GM21447 (cell line): ENCODE measurements at regions not wholly inside any gene's neighbourhood (a gene's known extent, or its start where the extent isn't known, plus 50 kb on each side); places are given as distances from the start of the nearest gene placed in this dataset.

ENCODE experiments used
- ATAC-seq: cut with Tn5 transposase; IDR thresholded peaks from one replicate; pipeline ENCODE4 v1.9.1; 2021; ENCODE audit not compliant: unreplicated experiment

DNA sequence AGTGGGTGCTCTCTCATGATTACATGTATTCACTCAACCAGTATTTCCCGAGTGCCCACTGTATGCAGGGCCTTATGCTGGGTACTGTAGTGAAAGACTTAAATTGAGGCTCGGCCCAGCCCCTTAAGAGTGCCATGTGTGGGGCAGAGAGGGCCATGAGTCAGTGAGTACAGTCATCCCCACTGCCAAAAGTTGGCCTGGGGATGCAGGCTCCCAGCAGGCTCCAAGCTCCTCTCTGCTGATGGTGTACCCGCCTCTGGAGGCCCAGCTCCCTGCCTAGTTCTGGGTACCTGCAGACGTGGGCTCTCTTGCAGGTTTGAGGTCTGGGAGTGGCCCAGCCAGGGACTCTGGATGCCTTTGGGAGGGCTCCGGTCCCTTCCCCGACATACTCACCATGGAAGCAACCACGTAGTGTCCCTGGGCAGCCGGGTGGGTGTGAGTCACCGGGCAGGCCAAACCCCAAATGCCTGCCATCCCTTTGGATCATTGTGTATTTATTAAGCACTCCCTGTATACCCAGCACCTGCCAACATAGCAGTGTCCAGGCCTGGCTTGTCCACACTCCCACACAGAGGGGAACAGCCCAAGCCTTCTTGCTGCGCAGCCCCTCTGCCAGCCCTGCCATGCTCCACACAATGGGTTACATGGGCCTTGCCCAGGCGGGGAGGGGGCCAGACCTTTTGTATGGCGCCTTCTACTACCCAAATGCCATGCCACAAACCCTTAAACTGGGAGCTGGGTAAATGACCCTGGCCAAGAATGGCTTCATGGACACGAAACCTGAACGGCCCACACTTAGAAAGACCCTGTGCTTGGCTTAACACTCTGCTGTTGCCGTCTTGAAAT, 153.6 kb downstream of the VEGFA start:
- no peak for ATAC-seq

DNA sequence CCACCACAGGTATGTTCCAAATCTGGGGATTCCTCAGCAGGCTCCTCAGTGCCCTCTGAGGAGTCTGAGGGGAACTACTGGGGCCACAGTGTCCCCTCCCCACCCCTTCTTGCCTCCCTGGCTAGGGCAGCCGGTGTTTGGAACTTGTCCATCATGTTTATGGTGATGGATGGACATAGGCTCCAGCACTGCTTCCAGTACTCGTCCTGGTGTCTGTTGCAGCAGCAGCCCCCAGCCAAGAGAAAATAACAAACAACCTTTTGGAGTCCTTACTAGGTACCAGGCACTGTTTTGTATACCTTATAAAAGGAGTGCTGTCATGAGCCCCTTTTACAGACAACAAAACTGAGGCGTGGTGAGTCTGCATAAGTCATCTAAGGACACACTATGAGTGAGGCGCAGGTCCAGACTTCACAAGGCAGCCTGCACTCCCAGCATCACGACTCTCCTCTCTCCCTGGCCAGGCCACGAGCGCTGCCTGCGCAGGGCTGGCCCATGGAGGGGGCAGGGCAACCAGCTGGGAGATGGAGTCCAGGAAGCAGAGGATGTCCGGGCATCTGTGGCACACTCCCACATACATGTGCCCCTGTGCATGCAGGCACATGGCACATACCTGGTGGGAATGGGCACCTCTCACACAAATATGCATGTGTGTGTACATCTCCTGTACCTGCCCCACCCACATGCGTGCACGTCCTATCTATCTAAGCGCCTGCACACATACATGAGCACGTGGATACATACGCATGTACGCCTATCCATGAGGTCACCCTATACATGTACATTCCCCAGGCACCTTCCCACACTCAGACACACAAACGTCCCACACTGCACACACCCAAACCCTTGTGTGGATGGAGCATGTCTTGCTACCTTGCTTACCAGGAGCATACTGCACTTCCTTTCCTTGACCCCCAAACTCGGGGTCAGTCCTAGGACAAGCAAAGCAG, 152.7 kb downstream of the VEGFA start:
- no peak for ATAC-seq

DNA sequence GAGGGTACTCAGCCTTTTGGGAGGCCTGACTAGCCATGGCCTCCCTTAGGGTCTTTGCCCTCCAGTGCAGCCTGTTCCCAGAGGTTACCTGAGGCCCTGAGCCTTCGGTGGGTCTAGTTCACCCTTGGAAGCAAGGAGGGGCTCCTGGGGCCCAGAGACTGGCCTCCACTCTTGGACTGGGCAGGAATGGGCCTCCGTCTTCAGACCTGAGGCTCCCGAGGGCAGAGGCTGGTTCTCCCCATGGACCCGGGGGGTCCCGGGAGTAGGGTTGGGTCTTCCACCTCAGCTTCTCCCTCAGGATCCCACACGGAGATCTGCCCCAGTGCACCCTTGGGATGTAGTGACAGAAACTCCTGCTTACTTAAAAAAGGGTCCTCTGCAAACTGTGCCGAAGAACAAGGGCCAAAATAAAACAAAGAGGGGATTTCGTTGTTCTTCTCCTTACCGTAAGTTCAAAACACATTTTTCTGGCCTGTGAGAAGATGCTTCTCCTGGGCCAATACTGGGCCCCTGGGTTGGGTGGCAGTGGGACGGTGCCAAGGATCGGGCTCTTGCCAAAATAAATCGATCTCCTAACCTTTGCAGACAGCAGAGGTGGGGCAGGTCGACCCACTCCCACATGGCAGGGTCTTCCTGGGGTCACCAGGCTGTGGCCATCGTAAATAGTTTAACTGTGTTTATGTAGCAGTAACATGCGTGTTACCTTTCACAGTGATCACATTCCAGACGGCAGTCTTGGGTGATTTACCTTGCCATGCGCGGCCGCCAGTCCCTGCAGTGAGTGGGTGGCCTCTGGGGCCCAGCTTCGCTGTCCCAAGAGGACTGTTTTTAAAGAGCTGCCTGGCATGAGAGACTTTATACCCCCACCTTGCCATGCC, 151.8 kb downstream of the VEGFA start:
- no peak for ATAC-seq

DNA sequence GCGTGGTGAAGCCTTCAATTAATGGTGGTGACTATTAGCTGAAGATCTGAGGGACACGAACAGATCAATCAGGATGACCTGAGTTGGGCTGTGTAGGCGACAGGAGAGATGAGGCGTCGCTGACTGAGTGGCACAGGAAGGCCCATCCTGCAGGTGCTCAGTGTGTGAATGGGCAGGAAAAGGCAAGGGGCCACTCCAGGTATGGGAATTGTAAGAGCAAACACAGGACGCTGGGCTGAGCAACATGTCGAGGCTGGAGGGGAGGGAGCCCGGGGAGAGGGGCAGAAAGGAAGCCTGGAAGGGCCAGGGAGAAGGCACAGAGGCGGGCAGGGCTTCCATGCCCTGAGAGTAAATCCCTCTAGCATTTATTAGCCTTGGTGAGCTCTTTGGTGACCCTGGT, 151.0 kb downstream of the VEGFA start:
- ATAC-seq = no peak

DNA sequence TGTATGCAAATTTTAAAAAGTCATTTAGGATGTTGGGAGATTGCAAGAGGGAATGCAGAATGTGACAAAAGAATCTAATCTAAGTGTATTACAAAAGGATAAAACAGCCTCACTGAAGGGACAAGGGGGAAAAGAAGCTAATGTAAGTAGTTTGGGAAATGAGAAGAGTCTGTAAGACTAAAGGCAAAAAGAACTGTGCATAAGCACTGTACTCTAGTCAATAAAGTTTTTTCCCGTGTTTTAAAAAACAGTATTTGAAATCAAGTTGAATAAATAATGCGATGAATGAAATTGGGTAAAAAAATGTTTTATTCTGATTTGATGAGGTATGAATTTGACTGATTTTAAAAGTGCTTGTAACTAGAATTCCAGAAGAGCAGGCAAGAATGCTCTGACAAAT, 149.8 kb downstream of the VEGFA start:
- ATAC-seq = no peak

DNA sequence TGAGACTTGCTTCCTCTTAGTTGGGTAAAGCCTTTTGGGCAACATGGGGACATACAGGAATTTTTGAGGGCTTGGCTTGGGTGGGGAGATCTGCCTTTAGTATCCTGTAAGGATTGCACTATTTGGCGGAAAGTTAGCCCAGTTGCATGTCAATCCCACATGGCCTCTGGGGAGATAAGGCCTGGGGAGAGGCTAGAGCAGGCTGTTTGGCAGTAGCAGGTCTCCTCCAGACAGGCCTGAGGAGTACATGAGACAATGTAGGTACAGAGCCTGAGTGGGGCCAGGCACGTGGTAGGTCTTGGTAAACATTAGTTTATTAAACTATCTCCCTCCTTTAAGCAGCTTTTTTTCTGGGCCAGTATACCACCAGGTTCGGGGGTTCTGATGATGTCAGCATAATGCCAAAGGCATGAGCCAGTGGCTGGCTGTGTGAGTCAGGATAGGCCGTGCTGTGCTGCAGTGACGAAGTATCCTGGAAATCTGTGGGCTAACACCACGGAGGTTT, 147.9 kb downstream of the VEGFA start:
- ATAC-seq = no peak

DNA sequence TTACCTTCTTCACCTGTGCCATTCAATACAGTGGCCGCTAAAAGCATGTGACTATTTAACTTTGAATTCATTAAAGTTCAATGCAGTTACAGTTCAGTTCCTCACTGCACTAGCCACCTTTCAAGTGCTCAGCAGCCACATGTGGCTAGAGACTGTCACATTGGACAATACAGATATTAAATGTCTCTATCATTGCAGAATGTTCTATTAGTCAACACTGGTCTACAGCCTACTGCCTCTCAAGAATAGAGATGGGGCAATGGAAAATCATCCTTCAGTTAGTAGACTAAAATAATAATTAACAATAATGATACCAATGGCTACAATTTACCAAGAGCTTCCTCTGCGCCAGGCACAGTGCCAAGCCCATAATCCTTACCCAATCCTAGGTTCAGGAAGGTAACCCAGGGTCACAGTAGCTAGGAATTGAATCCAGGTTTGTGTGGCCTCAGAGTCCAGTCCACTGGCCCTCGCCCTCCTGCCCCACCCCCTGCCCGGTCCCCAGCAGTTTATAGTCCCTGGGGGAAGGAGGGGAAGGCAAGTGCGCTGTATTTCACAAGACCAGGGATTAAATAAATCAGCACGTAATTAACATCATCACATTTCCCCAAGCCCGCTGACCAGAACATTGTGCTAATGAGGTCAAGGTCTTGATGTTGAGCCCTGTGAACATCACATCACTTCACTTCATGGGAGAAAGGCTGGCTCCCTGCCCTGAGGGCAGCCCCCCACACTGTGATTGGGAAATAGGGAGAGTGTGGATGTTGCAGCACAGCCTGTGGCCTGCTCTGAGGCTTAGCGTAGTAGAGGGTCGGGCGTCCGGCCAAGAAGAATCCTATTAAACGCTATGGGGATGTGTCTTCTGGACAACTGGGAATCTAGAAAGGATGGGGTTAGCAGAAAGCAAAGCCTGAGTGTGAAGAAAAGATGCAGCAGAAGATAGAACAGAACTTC, 147.2 kb downstream of the VEGFA start:
- ATAC-seq = no peak

DNA sequence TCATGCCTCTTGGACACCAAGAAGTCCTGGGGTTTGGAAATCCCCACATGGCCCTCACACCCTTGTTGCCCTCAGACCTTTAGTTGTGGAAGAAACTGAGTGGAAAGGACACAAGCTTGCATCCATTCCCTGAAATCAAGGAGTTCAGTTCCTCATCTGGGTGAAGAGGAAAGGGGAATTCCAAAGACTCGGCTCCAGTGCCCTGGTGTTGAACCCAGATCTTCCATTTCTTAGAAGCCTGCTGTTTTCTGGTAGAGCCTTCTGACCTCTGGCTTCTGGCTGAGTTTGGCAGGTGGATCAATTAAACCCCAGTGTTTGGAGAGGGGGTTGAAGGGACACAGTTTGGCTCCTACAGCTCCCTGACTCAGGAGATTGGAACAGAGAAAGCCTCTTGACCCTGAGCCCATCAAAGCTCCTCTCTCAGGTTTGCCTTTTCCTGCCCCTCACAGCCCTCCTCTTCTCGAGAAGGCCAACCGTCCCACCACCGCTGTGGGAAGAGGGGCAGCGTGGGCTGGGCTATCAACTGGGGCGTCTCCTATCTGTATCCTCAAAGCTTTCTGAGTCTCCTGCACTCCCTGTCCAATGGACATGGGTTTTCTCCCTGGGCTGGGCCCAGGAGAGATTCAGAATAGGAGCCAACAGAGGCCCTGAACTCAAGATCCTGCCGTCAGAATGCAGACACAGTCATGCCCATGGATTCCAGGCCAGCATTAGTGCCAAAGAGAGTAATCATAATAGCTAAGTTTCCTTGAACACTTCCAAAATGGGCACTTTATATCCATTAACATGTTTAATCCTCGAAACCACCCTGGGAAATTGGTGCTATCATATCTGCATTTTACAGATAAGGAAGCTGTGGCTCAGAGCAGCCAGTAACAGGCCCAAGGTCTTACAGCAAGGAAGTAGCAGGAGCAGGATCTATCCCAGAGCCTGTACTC, 146.2 kb downstream of the VEGFA start:
- ATAC-seq = no peak

DNA sequence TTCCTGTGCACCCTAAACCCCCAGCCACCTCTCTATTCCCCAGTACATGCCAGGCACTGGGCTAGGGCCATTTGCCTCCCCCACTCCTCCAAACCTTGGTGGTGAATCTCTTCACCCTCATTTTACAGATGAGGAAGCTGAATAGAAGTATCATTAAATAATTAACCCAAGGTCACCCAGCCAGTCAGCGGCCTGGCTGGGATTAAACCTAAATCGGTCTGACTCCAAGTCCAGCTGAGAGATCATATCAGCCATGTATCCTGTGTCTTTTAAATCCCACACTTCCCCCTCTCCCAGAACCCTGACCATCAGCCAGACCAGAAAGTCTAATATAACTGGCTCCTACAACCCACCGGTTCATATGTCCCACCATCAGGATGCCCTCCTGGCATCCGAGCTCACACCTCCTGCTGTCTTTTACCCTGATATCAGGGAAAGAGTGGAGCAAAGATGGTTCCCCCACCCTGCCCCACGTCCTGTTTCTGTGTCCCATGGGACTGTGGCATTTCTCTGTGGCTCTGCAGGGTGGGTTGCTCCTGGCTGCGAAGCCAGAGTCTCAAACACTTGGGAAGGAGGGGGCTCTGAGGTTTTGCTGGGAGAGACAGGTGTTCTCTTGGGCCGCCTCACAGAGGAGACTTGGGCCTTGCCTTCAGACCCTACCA, 145.3 kb downstream of the VEGFA start:
- ATAC-seq = no peak

DNA sequence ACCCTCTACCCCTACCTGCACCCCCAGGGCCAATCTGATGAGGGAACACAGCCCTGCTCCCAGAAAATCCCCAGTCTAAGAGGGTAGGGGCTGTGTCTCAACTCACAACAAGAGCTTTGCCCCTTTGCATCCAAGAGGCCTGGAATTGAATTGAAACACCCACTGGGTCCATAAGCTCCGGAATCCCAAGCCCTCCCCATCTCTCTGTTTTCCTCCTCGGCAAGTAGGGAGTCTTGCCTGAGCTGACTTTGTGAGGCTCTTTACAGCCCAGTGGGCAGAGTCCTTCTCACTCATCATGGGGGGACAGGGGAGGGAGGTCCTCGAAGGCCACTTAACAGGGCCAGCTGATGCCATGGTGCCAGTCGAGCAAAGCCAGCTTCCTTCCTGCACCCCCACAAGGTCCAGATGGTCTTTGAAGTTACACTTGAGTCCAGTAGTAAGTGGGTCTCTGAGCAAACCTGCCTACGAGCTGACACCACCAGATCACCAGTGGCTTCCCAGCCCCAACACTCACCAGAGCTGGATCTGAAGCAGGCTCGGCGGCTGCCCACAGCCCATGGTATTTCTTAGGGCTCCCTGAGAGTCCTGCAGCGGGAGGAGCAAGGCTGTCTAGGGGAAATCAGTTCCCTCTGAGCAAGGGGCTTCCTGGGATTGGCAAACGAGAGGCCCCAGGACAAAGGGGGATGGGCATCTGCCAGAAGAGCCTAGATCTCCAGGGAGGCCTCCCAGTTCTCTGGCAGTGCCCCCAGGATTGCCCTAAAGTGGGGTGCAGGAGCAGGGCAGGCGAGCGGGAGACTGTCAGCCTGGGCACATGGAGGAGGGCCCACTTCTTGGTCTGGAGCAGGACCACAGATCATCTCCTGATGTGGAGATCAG, 144.5 kb downstream of the VEGFA start:
- ATAC-seq = no peak

DNA sequence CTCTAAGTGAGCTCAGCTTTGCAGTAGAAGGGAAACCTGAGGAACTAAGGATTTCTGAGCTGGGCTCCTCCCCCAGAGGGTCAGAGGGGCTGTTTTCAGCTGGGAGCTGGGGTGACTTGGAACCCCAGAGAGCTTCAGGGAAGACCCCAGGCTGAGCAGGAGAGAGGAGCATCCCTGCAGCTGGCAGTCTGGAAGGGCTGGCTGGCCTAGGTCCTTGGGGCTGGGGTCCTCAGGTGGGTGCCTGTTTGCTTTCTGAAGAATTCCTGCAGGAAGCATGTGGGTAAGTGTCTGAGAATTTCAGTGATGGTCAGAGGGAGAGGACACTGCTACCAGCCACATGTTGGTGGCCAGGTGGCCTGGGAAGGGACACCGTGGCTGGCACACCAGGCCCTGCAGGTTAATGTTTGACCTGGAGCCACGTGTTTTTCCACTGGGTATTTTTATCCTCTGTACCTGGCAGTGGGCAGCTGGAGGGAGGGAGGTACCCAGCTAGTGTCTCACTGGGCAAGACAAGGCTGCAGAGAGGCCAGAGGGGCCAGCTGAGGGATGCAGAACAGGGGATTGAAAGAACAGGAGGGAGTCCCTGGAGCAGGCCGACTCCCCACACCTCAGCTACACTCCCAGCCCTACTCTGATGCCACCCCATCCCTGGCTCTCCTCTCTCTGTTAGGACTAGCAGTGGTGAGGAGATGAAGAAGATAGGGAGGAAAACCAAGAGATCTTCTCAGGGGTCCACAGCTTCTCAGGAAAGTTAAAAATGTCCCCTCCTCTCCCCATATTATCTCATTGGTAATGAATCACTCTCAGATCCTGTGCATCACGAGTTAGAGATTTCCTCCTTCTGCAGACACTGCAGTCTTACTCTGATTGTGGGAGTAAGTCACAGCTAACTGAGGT, 143.6 kb downstream of the VEGFA start:
- ATAC-seq = no peak

DNA sequence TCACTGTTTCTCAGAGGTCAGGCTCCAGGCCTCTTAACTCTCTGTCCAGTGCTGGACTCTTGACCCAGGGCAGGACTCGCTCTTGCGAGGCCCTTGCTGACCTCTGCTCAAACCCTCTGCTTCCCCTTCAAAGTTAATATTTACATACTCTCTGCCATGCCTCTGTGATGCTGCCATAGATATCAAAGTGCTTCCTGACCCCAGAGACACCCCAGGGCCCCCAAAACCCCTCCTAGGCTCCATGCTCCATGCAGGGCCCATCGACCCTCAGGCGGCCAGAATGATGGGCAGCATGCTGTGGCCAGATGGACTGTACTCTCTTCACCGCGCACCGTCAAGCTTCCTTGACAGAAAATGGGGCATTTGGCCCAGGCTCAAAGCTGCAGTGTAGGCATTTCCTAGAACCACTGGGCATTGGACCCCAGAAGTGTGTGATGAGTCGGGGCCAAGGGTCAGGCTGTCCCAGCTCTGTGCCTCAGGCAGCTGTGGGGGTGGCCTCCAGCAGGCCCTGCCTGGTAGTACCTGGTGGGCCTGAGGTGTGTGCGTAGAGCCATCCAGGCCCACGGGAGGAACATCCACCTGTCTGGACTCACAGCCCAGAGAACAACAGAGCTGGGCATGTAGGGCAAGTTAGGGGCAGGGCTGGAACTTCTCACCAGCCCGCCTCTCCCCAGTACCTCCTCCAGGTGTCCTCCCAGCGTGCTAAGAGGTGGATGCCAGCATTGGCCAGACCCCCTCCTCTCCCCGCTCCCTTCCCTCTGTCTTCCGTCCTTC, 142.8 kb downstream of the VEGFA start:
- ATAC-seq = no peak

DNA sequence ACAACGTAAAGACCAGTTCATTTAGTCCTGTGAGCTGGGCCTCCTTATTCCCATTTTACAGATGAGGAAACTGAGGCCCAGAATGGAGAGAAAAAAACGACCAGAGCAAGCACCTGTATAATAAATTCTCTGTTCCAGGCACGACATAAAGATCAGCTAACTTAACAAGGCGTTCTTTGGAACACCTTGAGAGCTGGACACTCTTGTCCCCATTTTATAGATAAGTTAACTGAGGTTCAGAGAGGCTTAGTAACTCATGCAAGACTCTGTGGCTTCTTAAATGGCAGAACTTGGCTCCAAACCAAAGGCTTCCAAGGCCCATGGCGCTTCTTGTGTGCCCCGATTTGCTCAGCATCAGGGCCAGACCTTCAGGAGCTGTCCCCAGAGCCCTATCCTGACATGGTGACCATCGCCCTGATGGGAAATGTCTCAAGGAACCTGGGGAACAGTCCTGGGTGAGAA, 142.1 kb downstream of the VEGFA start:
- no peak for ATAC-seq

DNA sequence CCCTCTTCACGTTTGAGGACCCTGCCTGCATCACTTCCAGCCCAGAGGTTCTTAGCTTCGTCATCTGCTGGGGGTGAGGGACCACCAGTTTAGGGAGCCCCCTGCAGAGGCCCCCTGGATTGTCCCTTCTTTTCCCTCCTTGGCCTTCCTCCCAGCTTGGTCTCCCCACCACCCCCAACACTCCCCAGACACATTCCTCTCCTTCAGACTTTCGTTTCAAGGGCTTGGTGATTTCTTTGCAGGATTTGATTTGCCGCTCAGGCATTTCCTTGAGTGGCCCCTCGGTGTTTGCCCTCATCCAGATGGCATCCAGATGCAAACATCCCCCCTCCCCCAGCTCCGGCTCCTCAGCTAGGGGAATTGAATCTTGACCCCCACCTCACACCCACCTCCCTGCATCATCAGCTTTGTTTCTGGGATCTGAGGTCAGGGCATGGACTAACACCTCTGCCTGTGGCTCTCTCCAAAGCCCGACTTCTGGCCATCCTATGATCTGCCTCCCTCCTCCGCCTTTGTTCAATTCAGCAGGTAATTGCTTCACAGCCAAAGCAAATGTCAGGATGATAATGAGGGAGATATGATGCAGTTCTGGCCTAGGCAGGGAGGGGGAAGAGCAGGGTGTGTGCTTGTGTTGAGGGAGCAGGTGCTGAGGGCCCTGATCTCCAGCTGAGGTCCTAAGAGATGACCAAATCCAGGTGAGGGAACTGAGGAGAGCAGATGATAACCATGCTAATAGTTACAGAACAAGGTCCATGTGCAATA, 141.5 kb downstream of the VEGFA start:
- ATAC-seq = no peak
